Left cardiac atrium (tissue), 4 donors: ENCODE measurements at regions not wholly inside any gene's neighbourhood (a gene's known extent, or its start where the extent isn't known, plus 50 kb on each side); places are given as distances from the start of the nearest gene placed in this dataset.
A peak's percentile ranks its signal among the peaks of the same experiment; 100 is the strongest.
"Not testable (repeated sequence)": the region's sequence is repeated elsewhere in the genome, so short reads cannot be mapped to it uniquely, and the experiment has no call there.

ENCODE experiments used
- ATAC-seq, 2 donors: fragments of 200-7000 bp; cut with Tn5 transposase; one replicate each; pipeline ENCODE4 v1.9.1; 2020; ENCODE audit warnings: mild to moderate bottlenecking in 2 of 2, moderate library complexity in 2 of 2
- DNase-seq: peaks from one replicate; pipeline ENCODE4 v3.0.0-alpha.2; 2020
- intact Hi-C, 2 donors: fragments of 100-400 bp; cut with DNase I; formaldehyde crosslinking; loops; one replicate each; pipeline versions ENCODE4 v1.14.1 to v1.15.1; 2022 to 2023
- donor health status: DM: no; HTN: yes; CAD: no.
- donor health status: DM: no; HTN: yes; CAD: no; lungs with severe emphysema.
- donor health status: DM: yes; HTN: yes; CAD: no.
- donor health status: Dilated cardiomyopathy.

DNA sequence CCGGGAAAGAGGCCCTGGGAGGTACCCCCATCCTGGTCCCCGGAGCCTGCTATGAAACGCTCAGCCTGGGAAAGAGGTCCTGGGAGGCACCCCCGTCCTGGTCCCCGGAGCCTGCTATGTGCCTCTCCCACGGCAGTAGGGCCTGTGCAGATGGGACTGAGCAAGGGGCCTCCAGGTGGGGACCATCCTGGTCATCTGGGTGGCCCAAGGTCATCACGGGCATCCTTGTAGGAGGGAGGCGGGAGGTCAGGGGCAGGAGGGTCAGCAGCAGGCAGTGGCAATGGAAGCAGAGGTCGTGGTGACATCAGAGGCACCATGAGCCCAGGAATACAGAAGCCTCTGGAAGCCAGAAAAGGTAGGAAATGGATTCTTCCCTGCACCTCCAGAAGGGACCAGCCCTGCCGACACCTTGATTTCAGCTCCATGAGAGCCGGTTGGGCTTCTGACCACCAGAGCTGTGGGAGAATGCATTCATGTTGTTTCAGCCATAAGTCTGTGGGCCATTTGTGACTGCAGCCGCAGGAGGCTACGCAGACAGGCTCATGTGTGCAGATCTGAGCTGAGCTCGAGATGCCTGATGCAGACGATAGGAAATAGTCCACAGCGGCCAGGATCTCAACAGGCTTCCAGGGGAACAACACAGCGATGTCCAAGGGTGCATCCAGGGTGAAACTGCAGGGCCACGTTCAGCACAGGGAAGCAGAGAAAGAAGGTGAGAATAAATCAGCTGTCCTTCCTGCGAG is 190.7 kb downstream of the LAT start:
- DNase-seq, ATAC-seq, intact Hi-C loops: not testable (repeated sequence)

DNA sequence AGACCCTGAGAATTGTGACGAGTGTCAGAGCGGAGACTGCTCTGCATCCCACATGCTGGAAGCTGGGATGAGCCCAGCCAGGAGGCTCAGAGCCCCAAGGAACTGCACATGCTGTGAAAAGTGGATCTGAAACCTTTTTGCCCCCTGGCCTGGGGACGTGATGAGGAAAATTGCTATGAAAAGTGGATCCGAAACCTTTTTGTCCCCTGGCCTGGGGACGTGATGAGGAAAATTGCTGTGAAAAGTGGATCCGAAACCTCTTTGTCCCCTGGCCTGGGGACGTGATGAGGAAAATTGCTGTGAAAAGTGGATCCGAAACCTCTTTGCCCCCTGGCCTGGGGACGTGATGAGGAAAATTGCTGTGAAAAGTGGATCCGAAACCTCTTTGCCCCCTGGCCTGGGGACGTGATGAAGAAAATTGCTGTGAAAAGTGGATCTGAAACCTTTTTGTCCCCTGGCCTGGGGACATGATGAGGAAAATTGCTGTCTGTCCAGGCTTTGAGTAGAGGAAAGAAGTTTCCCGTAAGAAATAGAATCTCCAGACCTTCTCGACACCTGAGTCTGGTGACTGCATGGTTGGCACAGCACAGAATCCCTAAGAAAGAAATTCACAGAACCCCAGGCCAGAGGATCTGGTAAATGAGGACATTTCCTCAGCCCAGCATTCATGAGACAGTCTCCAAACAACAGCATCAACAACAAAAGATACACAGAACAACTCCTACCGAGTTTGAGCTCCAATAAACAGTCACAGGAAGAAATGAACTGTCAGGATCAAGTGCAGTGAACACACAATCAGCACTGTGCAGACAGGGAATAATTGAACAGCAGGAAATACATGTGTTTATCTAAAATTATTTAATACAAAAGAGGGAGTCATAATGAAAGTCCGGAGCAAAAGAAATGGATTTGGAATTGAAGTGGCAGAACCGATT is 188.8 kb downstream of the LAT start:
- DNase-seq, intact Hi-C loops, ATAC-seq: not testable (repeated sequence)

DNA sequence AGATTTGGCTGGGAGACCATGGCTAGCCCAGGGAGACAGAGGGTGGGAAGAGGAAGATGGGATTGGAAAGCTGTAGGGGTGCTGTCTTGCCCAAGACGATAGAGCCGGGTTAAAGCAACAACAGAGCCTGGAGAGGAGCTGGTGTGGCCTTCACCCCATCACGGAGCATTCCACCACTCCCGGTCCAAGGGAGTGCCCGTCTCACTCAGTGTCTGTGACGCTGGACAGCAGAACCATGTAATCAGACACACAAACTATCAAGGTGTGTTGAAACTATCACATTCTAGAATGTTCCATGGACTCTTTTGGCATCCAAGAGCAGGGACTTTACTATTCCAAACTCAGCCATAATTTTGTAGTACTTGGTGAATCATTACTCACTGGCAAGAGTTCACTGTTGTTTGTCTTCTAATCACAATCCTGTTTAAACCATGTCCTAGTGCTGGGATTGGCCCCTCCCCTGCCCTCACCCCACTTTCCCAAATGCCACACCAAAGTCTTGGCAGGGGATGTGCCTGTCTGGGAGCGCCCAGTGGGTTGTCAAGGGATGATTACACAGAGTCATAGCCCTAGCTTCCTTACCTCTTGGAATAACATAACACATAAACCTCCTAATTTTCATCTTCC is 187.4 kb downstream of the LAT start:
- DNase-seq, ATAC-seq, intact Hi-C loops: not testable (repeated sequence)

- intact Hi-C loops, DNase-seq, ATAC-seq: not testable (repeated sequence)
These were observed 186.4 kb downstream of the LAT start for GRCh38 chr16:29171296-29171695.

- DNase-seq, result not testable (repeated sequence)
- ATAC-seq, result peak; percentile 17 to 40
These were observed 185.7 kb downstream of the LAT start for GRCh38 chr16:29170393-29171119.

DNA sequence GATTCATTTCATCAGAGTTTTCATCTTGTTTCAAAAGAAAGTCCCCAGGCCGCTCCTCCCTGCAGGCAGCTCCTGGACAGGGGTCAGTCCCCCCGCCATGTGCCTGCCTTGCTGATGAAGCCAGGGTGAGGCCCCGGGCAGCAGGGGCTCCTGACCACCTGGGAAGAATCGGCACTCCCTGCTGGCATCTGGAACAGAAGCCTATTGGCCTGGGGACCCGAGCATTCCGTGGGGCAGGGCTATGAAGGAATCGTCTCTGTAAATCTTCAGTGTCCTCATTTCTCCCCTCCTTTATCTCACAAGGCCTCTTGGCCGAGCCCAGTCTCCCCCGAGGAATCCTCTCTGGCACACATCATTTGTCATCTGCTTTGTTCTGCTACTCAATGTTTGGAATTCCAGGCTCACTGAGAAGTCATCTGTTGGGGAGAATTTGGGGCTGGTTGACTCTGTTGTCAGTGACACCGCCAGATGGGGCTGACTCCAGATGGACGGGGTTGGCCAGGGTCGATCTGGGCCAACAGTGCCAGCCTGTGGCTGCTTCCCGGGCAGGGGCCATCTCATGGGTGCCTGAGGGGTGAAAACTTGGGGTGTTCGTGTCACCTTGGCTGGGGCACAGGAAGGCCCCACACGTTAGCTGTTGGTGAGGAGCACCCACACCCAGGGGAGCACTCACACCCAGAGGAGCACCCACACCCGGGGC is 184.6 kb downstream of the LAT start:
- intact Hi-C loops, DNase-seq: not testable (repeated sequence)
- peak; percentile 67 to 83 for ATAC-seq

More at GRCh38 chr16:29170393-29171119, 185.7 kb downstream of the LAT start:
- intact Hi-C loops, result not testable (repeated sequence)

- intact Hi-C loops, DNase-seq: not testable (repeated sequence)
- peak in 1 of 2 donors; percentile 52 for ATAC-seq
These were observed 183.8 kb downstream of the LAT start for GRCh38 chr16:29168515-29169259.

DNA sequence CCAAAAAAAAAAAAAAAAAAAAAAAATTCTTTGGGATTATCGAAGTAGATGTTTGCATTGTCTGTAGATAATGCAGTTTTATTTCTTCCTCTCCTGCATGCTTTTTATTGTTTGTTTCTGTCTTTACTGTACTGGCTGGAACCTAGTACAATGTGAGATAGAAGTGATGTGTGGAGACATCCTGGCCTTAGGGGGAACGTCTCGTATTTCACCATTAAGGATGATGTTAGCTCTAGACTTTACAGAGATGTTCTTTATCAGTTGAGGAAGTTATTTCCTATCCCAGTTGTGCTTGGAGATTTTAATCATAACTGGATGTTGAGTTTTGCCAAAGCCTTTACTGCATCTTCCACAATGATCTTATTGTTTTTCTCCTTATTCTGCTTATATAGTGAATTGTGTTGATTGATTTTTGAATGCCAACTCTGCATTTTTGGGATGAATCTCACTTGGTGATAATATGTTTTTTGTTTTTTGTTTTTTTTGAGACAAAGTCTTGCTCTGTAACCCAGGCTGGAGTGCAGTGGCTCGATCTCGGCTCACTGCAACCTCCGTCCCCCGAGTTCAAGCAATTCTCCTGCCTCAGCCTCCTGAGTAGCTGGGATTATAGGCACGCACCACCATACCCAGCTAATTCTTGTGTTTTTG is 179.7 kb downstream of the LAT start:
- DNase-seq, intact Hi-C loops, ATAC-seq: not testable (repeated sequence)

DNA sequence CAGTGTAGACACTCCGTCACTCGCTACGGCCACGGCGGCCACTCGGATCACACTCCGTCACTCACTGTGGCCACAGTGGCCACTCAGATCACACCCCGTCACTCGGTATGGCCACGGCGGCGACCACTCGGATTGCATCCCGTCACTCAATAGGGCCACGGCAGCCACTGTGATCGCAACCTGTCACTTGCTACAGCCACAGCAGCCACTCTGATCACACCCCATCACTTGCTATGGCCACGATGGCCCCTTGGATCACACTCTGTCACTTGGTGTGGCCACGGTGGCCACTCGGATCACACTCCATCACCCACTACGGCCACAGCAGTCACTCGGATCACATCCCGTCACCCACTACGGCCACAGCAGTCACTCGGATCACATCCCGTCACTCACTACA is 175.3 kb downstream of the LAT start:
- DNase-seq, ATAC-seq, intact Hi-C loops: not testable (repeated sequence)

- DNase-seq, ATAC-seq, intact Hi-C loops: not testable (repeated sequence)
These were observed 174.8 kb downstream of the LAT start for GRCh38 chr16:29159603-29160002.

DNA sequence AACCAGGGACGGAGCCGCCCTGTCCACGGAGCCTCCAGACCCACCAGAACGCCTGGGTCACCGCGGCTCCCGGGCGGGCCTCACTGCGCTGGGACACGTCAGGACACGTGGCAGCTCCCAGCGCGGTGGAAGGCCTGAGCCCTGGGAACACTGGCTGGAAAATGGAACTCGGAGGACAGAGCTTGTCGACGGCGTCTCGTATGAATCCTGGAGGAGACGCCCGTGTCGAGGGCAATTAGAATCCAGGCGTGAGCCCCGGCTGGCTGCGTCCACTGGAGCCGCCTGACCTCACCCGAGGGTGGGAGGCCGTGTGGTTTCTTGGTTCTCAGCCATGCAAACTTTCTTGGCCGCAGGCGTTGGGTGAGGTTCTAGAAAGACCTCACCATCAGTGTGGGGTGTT is 173.9 kb downstream of the LAT start:
- ATAC-seq, result no peak

DNA sequence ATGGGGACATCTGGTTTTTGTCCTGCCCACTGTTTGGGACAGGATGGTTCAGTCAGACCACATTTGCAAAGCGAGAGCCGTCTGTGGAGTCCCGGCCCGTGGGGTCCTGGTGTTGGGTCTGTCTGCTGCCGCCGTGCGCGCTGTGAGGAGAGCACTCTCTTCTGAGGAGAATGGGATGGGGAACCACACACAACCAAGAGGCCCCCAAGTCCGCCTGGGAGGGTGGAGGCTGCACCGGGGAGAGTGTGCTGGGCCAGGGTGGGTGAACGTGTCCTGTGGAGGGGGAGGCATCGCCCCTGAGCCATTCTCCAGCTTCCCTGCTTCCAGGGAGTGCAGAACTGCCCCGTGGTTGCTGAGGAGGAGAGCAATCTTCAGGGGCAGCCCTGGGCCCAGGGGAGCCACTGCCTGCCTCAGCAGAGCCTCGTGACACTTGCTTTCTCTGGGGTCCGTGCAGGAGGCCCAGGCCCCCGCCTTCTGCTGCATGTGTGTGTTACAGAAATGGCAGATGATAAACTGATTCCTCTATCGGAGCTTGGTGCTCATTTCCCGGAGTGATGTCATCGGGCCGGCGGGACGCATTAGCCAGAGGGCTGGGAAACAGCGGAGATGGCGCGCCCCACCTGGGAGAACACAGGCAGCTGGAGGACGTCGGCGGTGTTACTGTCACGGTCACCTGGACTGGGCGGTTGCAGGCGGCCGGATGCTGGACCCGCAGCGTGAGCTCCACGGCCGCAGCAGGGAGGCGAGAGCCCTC is 173.4 kb downstream of the LAT start:
- ATAC-seq, DNase-seq, intact Hi-C loops: not testable (repeated sequence)

More for the DNA sequence above, 173.9 kb downstream of the LAT start:
- intact Hi-C loops, result no loop called here
- no peak for DNase-seq

GRCh38 chr16:29157051-29157923 is 172.4 kb downstream of the LAT start:
- ATAC-seq, result peak; percentile 69 to 72
- DNase-seq, intact Hi-C loops: not testable (repeated sequence)

DNA sequence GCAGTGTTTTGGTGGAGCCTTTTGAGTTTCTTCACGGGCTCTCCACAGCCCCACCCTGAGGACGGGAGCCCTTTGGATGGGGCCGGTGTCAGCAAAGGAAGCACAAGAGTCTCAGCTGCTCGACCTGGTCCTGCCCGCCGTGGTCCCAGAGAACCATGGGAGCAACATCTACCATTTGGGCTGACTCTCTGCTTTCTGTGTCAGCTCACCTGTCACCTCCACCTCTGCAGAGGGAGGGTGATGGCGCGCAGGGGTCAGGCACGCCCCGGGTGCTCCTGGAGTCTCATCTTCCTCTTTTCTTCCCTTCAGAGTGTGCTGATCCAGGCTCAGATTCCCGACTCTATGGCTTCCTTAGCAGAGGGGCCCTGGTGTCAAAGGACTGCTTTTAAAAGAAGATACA is 171.7 kb downstream of the LAT start:
- ATAC-seq (no peak), DNase-seq (no peak)
- intact Hi-C loops, result no loop called here

- intact Hi-C loops, ATAC-seq, DNase-seq: not testable (repeated sequence)
These were observed 171.0 kb downstream of the LAT start for GRCh38 chr16:29155866-29156200.
